ENCODE measurements at regions not wholly inside any gene's neighbourhood (a gene's known extent, or its start where the extent isn't known, plus 50 kb on each side); places are given as distances from the start of the nearest gene placed in this dataset.
"Not testable (repeated sequence)": the region's sequence is repeated elsewhere in the genome, so short reads cannot be mapped to it uniquely, and the experiment has no call there.

GRCh38 chrX:793216-793770 is 162.7 kb downstream of the SHOX start:
- DNase-seq (ENCODE audit: low spot score): no peak

- DNase-seq (ENCODE audit: low spot score): no peak
Measured at GRCh38 chrX:791479-792034, 161.0 kb downstream of the SHOX start.

GRCh38 chrX:790783-791360 is 160.3 kb downstream of the SHOX start:
- no peak for DNase-seq (ENCODE audit: low spot score)

DNA sequence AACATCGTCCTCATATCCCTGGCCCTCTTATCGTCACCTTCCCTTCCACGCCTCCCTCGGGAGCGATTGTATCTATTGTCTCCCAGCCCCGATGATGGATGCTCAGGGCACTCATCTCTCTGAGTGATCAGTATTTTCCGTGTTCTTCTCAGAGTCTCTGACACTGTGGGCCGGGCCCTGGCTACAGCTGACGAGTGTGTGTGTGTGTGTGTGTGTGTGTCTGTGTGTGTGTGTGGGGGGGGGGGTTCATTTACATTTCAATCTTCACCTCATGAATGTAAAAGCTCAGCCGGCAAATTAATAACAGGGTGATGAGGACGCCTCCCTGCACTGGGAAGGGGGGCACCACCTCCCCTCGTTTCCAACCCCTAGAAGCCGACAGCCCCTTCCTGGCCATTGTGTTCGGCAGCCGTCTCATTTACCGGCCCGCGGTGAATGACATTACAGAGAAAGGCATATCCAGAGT is 159.5 kb downstream of the SHOX start:
- no peak for DNase-seq (ENCODE audit: low spot score)

- no peak for DNase-seq (ENCODE audit: low spot score)
Measured at GRCh38 chrX:789096-789495, 158.5 kb downstream of the SHOX start.

GRCh38 chrX:786441-786881 is 155.9 kb downstream of the SHOX start:
- DNase-seq (ENCODE audit: low spot score): no peak

- DNase-seq (ENCODE audit: low spot score): no peak
Measured at GRCh38 chrX:784829-785228, 154.2 kb downstream of the SHOX start.

- no peak for DNase-seq (ENCODE audit: low spot score)
Measured at GRCh38 chrX:781224-782204, 150.9 kb downstream of the SHOX start.

GRCh38 chrX:776529-777230 is 146.1 kb downstream of the SHOX start:
- DNase-seq (ENCODE audit: low spot score): no peak

GRCh38 chrX:776061-776460 is 145.5 kb downstream of the SHOX start:
- DNase-seq (ENCODE audit: low spot score): no peak

DNA sequence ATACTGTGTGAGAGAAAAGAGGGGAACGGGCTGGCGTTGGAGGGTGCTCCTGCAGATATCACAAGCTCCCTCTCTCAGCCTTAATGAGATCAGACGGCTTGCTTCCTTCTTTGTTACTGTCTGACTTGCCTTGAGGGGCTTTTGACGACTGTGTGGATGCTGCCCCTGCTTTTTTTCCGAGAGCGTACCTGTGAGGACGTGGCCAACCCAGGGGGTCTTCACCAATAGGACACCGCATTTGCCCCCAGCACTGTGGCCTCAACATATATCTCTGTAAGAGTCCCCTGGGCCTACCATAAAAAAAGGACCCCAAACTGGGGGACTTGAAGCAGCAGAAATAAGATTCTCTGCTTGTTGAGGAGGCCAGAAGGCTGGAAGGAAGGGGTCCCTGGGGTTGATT is 143.9 kb downstream of the SHOX start:
- no peak for DNase-seq (ENCODE audit: low spot score)

DNA sequence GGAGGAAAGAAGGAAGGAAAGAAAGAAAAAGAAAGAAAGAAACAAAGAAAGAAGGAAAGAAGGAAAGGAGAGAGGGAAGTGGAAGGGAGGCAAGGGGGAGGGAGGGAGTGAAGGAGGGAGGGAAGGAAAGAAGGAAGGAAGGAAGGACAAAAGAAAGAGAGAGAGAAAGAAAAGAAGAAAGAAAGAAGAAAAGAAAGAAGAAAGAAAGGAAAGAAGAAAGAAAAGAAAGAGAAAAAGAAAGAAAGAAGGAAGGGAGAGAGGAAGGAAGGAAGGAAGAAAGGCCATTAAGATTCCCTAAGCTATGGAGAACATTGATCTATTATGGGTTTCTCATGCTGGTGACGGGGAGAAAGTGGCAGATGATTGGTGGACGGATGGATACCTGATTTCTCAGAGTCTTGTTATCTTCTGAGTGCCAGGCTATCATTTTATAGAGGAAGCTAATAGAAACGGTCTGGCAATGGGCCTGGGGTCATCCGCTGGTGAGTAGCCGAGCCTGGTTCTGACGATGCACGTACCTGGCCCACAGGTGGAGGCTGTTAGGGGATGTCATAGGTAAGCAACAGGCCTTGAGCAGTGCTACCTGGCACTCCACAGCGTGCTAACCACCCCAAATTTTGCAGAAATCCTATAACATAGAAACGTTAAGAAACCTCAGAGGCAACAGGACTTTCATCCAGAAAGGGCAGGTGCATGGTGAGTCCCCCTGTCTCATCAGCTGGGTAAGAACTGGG is 142.9 kb downstream of the SHOX start:
- DNase-seq (ENCODE audit: low spot score): no peak

GRCh38 chrX:771536-771935 is 140.9 kb downstream of the SHOX start:
- DNase-seq (ENCODE audit: low spot score): no peak

DNA sequence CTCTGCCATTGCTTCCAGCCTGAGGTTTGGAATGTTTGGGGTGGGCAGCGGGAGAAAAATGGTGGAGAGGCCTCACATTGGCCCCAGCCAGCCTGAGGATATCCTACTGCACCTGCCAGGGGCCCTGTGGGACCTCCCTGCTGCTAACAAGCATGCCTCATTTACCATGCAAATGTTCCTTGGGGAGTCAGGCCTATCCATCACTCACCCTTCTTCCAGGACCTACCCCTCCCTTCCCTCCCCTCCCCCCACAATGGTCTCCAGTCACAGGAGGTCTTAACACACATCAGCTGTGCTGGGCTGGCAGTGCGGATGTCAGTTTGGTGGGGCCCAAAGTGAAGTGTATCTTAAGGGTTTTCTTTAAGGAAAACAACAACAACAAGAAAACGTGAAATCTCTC is 139.2 kb downstream of the SHOX start:
- no peak for DNase-seq (ENCODE audit: low spot score)

GRCh38 chrX:768596-768995 is 138.0 kb downstream of the SHOX start:
- no peak for DNase-seq (ENCODE audit: low spot score)

- no peak for DNase-seq (ENCODE audit: low spot score)
Measured at GRCh38 chrX:758917-759316, 128.3 kb downstream of the SHOX start.

DNA sequence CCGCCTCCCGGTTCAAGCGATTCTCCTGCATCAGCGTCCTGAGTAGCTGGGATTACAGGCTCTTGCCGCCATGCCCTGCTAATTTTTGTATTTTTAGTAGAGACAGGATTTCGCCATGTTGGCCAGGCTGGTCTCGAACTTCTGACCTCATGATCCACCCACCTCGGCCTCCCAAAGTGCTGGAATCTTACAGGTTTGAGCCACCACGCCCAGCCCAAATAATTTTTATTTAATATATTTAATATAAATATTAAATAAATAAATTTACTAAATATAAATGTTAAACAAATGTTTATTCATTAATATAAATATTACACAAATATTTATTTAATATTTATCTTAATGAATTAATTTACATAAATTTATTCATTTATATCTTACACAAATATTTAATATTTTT is 120.2 kb downstream of the SHOX start:
- DNase-seq (ENCODE audit: low spot score): no peak

GRCh38 chrX:750263-750662 is 119.7 kb downstream of the SHOX start:
- no peak for DNase-seq (ENCODE audit: low spot score)

GRCh38 chrX:747176-747575 is 116.6 kb downstream of the SHOX start:
- DNase-seq (ENCODE audit: low spot score): no peak

GRCh38 chrX:739611-740010 is 109.0 kb downstream of the SHOX start:
- no peak for DNase-seq (ENCODE audit: low spot score)

DNA sequence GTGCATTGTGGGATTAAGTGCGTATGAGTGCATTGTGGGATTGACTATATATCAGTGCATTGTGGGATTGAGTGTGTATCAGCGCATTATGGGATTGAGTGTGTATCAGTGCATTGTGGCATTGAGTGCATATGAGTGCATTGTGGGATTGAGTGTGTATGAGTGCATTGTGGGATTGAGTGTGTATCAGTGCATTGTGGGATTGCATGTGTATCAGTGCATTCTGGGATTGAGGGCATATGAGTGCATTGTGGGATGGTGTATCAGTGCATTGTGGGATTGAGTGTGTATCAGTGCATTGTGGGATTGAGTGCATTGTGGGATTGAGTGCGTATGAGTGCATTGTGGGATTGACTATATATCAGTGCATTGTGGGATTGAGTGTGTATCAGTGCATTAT is 106.4 kb downstream of the SHOX start:
- DNase-seq (ENCODE audit: low spot score): not testable (repeated sequence)
